ENCODE measurements at regions not wholly inside any gene's neighbourhood (a gene's known extent, or its start where the extent isn't known, plus 50 kb on each side); places are given as distances from the start of the nearest gene placed in this dataset.
A peak's percentile ranks its signal among the peaks of the same experiment; 100 is the strongest.

DNA sequence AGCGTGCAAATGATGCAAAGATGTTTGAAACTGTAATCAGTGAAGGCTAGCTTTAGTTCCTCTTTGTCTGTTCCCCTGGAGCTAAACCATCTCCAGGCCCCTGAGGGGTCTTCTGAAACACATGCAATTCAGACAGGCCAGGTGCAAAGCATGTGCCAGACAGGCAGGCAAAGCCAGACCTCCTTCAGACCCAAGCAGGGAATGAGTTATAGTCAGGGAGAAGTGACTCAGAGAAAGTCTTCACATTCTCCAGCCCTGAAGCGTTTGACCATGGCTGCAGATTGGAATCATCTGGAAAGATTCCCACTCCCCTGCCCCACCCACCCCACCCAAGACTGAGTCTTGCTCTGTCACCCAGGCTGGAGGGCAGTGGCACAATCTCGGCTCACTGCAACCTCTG lies 187.0 kb upstream of the ISX start:
- no peaks in the 10 kb centered on the region for H4K20me1 ChIP-seq (ENCODE audit: insufficient read depth, low read length)
- FAIRE-seq (no peak), DNase-seq (ENCODE audit: low spot score) (no peak), ATAC-seq (no peak)
- no peak for TF ChIP-seq ZKSCAN1 (IDR thresholded peaks at IDR 0.05; ENCODE audit: low read length)
- TF ChIP-seq, protein P1, sequence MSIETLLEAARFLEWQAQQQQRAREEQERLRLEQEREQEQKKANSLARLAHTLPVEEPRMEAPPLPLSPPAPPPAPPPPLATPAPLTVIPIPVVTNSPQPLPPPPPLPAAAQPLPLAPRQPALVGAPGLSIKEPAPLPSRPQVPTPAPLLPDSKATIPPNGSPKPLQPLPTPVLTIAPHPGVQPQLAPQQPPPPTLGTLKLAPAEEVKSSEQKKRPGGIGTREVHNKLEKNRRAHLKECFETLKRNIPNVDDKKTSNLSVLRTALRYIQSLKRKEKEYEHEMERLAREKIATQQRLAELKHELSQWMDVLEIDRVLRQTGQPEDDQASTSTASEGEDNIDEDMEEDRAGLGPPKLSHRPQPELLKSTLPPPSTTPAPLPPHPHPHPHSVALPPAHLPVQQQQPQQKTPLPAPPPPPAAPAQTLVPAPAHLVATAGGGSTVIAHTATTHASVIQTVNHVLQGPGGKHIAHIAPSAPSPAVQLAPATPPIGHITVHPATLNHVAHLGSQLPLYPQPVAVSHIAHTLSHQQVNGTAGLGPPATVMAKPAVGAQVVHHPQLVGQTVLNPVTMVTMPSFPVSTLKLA (IDR thresholded peaks at IDR 0.05) = peak; percentile 50
- H3K27ac ChIP-seq (ENCODE audit: extremely low read length, insufficient read depth, low read length) = no peak overlapping the region
- no peaks in the 10 kb centered on the region for H3K4me1 ChIP-seq (ENCODE audit: insufficient read depth, low read length)
- no peak overlapping the region for H3K4me3 ChIP-seq (replicated peaks in 1 of 3; ENCODE audit: insufficient read depth in 1 of 3, low read depth in 2 of 3, low read length in 3 of 3)
- H3K9me3 ChIP-seq (ENCODE audit: low read length) = no peaks in the 10 kb centered on the region
- no peak overlapping the region for H2AFZ ChIP-seq (ENCODE audit: low read length)
- H3K36me3 ChIP-seq (replicated peaks in 1 of 2; ENCODE audit: control insufficient read depth in 1 of 2, insufficient read depth in 2 of 2, low read length in 2 of 2) = no peaks in the 10 kb centered on the region
- no peak overlapping the region for H3K9ac ChIP-seq (ENCODE audit: insufficient read depth, low read depth, low read length)
- ChIA-PET CTCF (ENCODE audit: low intra/inter-chr PET ratio, low total read pairs) (no interaction called here), POLR2A (no interaction called here)
- 8% methylated on average over 2 of the region's 3 CpGs for WGBS (ENCODE audit: low lambda C conversion rate)
- in situ Hi-C loops (cut with HindIII; ENCODE audit: extremely low pct_ligation_motif_present, low pct_unique_long_range_greater_than_20kb) (no loop called here), intact Hi-C loops (cut with micrococcal nuclease; ENCODE audit: unreplicated experiment) (no loop called here)
- H3K4me2 ChIP-seq (ENCODE audit: low read depth, low read length) = no peak overlapping the region
- H3K79me2 ChIP-seq (ENCODE audit: insufficient read depth, low read length) = no peaks in the 10 kb centered on the region
- no TSS peak for BruUV-seq (replicated peaks)
- no peaks in the 10 kb centered on the region for H3K27me3 ChIP-seq (ENCODE audit: control insufficient read depth in 1 of 2, insufficient read depth in 2 of 2, low read length in 2 of 2)

DNA sequence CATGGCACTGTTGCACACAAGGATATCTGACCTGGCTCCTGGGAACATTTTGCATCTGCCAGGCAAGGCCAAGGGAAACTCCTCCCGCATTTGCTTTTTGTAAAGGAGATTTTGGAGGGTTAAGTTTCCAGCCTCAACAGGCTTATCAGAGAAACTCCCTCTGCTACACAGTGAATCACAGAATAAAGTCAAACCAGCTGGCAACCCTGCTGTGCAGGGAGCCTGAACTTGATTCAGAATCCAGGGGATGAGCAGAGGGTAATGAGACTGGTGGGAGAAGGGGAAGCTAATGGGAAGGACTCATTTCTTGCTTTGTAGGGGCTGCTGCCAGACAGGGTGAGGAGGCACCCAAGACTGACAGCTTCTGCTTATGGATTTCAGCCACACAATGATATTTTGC lies 185.3 kb upstream of the ISX start:
- DNase-seq (ENCODE audit: low spot score) = no peak
- H3K9ac ChIP-seq (ENCODE audit: insufficient read depth, low read depth, low read length) = no peak overlapping the region
- no peaks in the 10 kb centered on the region for H3K36me3 ChIP-seq (replicated peaks in 1 of 2; ENCODE audit: control insufficient read depth in 1 of 2, insufficient read depth in 2 of 2, low read length in 2 of 2)
- CTCF ChIA-PET (ENCODE audit: low intra/inter-chr PET ratio, low total read pairs) = no interaction called here
- TF ChIP-seq, protein P2, sequence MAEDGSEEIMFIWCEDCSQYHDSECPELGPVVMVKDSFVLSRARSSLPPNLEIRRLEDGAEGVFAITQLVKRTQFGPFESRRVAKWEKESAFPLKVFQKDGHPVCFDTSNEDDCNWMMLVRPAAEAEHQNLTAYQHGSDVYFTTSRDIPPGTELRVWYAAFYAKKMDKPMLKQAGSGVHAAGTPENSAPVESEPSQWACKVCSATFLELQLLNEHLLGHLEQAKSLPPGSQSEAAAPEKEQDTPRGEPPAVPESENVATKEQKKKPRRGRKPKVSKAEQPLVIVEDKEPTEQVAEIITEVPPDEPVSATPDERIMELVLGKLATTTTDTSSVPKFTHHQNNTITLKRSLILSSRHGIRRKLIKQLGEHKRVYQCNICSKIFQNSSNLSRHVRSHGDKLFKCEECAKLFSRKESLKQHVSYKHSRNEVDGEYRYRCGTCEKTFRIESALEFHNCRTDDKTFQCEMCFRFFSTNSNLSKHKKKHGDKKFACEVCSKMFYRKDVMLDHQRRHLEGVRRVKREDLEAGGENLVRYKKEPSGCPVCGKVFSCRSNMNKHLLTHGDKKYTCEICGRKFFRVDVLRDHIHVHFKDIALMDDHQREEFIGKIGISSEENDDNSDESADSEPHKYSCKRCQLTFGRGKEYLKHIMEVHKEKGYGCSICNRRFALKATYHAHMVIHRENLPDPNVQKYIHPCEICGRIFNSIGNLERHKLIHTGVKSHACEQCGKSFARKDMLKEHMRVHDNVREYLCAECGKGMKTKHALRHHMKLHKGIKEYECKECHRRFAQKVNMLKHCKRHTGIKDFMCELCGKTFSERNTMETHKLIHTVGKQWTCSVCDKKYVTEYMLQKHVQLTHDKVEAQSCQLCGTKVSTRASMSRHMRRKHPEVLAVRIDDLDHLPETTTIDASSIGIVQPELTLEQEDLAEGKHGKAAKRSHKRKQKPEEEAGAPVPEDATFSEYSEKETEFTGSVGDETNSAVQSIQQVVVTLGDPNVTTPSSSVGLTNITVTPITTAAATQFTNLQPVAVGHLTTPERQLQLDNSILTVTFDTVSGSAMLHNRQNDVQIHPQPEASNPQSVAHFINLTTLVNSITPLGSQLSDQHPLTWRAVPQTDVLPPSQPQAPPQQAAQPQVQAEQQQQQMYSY (CRISPR knock-in tag; IDR thresholded peaks at IDR 0.05) = no peak
- TF ChIP-seq GFI1 (CRISPR knock-in tag; IDR thresholded peaks at IDR 0.05; ENCODE audit: borderline replicate concordance) (no peak), ELF4 (CRISPR knock-in tag; IDR thresholded peaks at IDR 0.05; ENCODE audit: borderline replicate concordance) (no peak), NFRKB (IDR thresholded peaks at IDR 0.05) (no peak), AGO1 (IDR thresholded peaks at IDR 0.05; ENCODE audit: low read depth, low read length, poor library complexity, severe bottlenecking) (no peak), ZFP37 (CRISPR knock-in tag; IDR thresholded peaks at IDR 0.05; ENCODE audit: borderline replicate concordance) (no peak), ZNF75D (CRISPR knock-in tag; IDR thresholded peaks at IDR 0.05; ENCODE audit: borderline replicate concordance) (no peak), TARDBP (CRISPR knock-in tag; IDR thresholded peaks at IDR 0.05) (no peak), MEIS2 (CRISPR knock-in tag; IDR thresholded peaks at IDR 0.05) (no peak), DNMT3B (CRISPR knock-in tag; conservative IDR thresholded peaks at IDR 0.05) (no peak), NONO (IDR thresholded peaks at IDR 0.05) (no peak), NONO (CRISPR knock-in tag; conservative IDR thresholded peaks at IDR 0.05) (no peak)
- TF ChIP-seq, protein P3, sequence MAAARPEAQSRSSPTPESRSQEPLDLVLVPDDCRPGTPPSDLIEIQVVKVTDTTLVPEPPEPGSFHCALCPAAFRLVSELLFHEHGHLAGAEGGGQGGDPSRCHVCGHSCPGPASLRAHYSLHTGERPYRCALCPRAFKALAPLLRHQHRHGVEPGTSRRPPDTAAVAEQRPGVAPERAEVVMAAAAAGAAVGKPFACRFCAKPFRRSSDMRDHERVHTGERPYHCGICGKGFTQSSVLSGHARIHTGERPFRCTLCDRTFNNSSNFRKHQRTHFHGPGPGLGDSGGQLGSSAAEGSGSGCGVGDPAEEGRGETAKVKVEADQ (CRISPR knock-in tag; IDR thresholded peaks at IDR 0.05; ENCODE audit: borderline replicate concordance) = no peak
- BruUV-seq (replicated peaks) = no TSS peak
- H3K4me3 ChIP-seq (replicated peaks in 1 of 3; ENCODE audit: insufficient read depth in 1 of 3, low read depth in 2 of 3, low read length in 3 of 3) = no peak overlapping the region
- no peaks in the 10 kb centered on the region for H4K20me1 ChIP-seq (ENCODE audit: insufficient read depth, low read length)
- POLR2A ChIA-PET = no interaction called here
- H3K4me1 ChIP-seq (ENCODE audit: insufficient read depth, low read length) = no peaks in the 10 kb centered on the region
- intact Hi-C loops (cut with micrococcal nuclease; ENCODE audit: unreplicated experiment) = no loop called here
- WGBS (ENCODE audit: low lambda C conversion rate) = 0% methylated on average over 1 of the region's 1 CpG
- FAIRE-seq = no peak
- in situ Hi-C loops (cut with HindIII; ENCODE audit: extremely low pct_ligation_motif_present, low pct_unique_long_range_greater_than_20kb) = no loop called here
- no peak overlapping the region for H3K27ac ChIP-seq (ENCODE audit: extremely low read length, insufficient read depth, low read length)
- H3K4me2 ChIP-seq (ENCODE audit: low read depth, low read length) = no peak overlapping the region
- no peak for ATAC-seq
- H2AFZ ChIP-seq (ENCODE audit: low read length) = no peak overlapping the region
- no peaks in the 10 kb centered on the region for H3K27me3 ChIP-seq (ENCODE audit: control insufficient read depth in 1 of 2, insufficient read depth in 2 of 2, low read length in 2 of 2)
- H3K79me2 ChIP-seq (ENCODE audit: insufficient read depth, low read length) = no peaks in the 10 kb centered on the region
- H3K9me3 ChIP-seq (ENCODE audit: low read length) = no peaks in the 10 kb centered on the region

Data from HepG2 (cell line).